UCSD-AML1 (cell line): ENCODE measurements at regions not wholly inside any gene's neighbourhood (a gene's known extent, or its start where the extent isn't known, plus 50 kb on each side); places are given as distances from the start of the nearest gene placed in this dataset.
"Not testable (repeated sequence)": the region's sequence is repeated elsewhere in the genome, so short reads cannot be mapped to it uniquely, and the experiment has no call there.

Experiments
- DNase-seq: peaks from one replicate; lab custom pipeline; 2025; ENCODE audit not compliant: unreplicated experiment; lab: John Stamatoyannopoulos, UW

DNA sequence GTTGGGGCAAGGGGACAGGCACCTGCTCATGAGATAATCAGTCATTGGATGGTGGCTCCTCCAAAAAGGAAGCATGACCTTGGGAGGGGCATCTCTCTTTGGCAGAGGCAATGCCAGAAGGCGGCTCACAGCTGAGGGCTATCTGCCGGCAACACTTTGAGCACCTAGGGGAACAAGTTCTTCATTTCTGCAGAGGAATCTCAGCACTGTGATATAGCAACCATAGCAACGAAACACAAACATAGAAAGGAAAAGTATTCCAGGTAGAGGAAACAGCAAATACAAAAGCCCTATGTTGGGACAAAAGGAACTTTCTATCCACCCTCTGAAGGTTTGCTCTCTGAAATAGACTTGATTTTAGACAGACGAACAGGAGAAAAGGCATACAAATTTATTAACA, 89.1 kb upstream of the NEDD4L start:
- DNase-seq = no peak

GRCh38 chr18:57953883-57954282, 90.1 kb upstream of the NEDD4L start:
- no peak for DNase-seq

DNA sequence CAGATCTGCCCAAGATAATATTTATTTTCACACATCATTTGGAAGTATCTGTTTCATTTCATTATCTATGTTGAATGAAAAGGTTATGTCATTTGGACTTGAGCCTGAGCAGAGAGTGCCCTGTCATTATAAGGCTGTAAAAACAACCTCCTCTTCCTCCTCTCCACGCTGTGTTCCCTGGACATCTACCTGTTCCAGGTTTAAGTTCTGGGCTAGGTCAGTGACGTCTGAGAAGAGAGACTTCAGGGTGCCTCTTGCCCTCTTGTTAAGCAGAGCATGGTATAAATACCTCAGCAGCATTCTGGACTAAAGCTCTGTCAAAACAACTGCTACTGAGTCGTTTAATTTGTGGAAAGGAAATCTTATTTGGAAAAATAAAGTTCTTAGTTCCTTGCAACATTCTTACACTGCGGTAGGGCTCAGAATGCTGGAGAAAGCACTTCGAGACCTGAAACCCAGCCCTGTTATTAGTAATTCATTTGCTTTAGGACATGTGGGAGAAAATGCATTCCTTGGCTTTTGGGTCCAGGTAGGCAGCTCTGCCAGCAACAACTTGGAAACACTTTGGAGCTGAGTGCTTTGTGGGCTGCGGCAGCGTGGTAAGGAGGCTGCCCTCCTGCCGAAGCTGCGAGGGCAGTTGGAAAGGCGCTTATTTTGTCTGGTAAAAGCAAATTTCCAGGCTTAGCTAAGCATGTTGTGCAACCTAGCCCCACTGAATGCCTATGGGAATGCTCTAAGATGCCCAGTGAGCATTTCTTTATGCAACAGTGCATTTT, 91.8 kb upstream of the NEDD4L start:
- no peak for DNase-seq

- no peak for DNase-seq
Measured at GRCh38 chr18:57951117-57951796, 92.8 kb upstream of the NEDD4L start.

DNA sequence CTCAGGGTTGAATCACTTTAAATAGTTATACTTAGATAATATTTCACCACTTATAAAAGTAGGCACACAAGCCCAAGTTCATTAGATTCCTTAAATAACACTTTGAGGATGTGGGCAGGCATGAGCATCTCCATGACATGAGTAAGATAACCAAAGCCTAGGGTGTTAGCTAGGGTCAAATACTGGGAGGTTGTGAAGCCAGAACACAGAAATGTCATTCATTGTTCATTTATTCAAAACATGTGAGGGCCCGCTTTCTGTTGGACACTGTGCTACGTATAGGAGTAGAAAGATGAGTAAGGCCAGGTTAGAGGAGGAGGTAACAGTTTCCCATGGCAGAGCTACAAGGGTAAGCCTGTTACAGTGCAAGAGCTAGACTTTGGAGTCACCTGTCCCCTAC, 93.5 kb upstream of the NEDD4L start:
- no peak for DNase-seq

DNA sequence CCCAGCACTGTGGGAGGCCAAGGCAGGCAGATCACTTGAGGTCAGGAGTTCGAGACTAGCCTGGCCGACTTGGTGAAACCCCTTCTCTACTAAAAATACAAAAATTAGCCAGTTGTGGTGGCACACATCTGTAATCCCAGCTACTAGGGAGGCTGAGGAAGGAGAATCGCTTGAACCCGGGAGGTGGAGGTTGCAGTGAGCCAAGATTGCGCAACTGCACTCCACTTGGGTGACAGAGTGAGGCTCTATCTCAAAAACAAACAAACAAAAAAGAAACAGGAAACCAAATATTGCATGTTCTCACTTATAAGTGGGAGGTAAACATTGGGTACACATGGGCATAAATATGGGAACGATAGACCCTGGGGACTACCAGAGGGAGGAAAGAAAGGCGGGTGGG, 94.7 kb upstream of the NEDD4L start:
- DNase-seq = not testable (repeated sequence)

DNA sequence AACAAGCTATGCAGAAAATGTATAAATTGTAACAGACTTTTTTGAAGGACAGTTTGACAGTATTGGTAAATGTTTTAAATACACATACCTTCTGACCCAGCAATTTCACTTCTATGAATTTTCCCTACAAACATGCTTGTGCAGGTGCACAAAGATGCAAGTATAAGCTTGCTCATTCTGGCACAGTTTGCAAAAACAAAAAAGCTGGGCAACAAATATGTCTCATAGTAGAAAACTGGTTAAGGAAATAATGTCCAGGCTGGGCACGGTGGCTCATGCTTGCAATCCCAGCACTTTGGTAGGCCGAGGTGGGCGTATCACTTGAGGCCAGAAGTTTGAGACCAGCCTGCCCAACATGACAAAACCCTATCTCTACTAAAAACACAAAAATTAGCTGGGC, 96.9 kb upstream of the NEDD4L start:
- no peak for DNase-seq

- DNase-seq = no peak
Measured at GRCh38 chr18:57943723-57944122, 100.3 kb upstream of the NEDD4L start.

DNA sequence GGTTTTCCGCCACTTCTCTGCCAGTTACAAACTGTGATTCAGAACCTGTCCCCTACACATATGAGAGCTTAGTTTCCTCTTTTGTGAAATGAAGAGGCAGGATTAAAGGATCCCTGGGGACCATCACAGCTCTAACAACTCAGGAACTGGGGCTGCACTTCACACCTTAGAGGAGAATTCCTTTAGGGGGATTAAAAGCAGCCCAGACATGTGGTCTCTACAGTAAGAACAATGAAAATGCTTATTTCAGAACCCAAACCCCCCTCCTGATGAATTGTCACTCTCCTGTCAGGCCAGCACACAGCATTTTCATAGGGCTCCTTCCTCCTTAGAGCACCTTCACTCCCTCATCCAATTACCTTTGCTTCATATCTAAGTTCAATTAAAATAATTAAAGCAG, 101.5 kb upstream of the NEDD4L start:
- no peak for DNase-seq

DNA sequence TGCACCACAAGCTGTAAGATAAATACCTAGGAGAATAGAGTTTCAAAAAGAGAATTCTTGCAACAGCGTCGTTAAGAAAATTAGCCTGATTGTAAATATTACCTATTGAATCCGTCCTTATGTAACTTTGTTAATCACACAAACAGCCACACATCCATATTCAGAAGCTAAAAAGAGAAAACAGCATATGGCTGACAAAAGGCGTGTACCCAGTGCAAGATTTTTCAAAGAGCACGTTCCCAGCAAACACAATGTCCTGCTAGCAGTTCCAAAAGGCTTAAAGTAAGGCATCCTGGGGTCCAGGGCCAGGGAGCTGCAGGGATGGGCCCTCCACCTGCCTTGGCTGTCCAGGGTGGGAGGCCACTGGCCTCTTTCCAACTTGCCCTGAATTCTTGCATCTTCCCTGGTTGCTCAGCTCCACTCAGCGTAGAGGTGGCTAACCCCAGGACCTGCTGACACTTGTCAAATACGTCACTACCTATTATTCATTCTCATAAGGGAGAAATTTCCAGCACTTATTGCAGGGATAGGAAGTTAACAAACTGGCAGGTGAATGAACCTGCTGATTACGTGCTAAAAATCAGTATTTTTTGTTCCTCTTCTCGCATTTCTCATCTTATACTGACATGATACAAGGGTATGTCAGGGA, 102.1 kb upstream of the NEDD4L start:
- DNase-seq = no peak

- DNase-seq = no peak
Measured at GRCh38 chr18:57940166-57940660, 103.8 kb upstream of the NEDD4L start.

DNA sequence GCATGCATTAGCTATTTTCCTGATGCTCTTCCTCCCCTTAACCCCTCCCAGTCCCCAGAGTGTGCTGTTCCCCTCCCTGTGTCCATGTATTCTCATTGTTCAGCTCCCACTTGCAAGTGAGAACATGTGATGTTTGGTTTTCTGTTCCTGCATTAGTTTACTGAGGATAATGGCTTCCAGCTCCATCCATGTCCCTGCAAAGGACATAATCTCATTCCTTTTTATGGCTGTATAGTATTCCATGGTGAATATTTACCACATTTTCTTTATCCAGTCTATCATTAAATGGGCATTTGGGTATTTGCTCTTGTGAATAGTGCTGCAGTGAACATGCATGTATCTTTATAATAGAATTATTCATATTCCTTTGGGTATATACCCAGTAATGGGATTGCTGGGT, 109.7 kb upstream of the NEDD4L start:
- not testable (repeated sequence) for DNase-seq

- DNase-seq = no peak
Measured at GRCh38 chr18:57931038-57931437, 113.0 kb upstream of the NEDD4L start.

DNA sequence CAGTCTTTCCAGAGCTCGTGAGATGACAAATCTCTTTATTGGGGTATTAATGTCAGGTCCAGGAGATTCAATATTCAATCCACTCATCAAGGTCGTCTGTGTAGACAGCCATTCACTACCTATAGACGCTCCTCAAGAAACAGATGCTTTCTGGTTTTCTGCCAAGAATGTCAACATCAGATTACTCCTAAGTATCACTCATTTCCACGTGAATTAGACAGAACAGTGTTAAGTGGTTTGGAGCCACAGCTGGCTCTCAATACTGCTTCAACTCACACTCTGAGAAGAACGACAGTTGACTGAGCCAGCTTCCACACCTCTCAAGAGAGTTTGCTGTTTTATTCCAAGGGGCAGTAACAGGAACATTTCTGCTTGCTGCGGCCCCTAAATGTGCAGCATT, 113.5 kb upstream of the NEDD4L start:
- no peak for DNase-seq

GRCh38 chr18:57929922-57930321, 114.1 kb upstream of the NEDD4L start:
- no peak for DNase-seq

GRCh38 chr18:57928466-57928865, 115.6 kb upstream of the NEDD4L start:
- no peak for DNase-seq

DNA sequence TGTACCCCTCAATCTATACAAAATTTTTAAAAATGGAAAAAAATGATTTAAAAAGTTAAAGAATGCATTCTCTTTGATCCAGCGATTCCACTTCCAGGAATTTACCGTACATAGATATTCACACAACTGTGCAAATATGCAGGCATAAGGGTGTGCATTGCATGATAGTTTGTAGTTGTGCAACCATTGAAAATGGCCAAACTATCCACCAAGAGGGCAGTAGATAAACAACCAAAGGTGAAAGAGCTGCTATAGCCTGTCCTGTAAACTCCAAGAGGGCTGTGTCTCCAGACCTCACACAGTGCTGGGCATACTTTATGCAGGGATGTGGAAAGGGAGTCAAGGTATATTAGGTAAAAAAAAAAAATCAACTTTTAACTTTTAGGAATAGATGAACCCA, 116.5 kb upstream of the NEDD4L start:
- no peak for DNase-seq

DNA sequence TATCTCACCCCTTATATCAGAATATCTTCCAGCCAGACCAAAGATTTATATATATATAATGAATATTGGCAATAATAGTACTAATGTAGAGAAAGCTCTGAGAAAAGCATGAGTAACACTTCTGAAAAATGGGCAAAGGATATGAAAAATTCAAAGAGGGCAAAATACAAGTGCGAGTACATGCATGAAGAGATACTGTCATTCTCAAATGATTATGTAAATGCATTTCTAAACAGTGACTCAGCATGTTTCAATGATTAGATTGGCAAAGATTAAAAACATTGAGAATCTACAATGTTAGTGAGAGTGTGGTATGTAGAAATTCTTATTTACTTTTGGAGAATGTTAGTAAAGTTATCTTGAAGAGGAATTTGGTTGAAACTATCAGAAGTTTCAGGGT, 118.3 kb upstream of the NEDD4L start:
- no peak for DNase-seq

GRCh38 chr18:57923611-57924010, 120.4 kb upstream of the NEDD4L start:
- no peak for DNase-seq

GRCh38 chr18:57922885-57923284, 119.8 kb upstream of the ATP8B1 start:
- DNase-seq = no peak

GRCh38 chr18:57921708-57922107, 118.6 kb upstream of the ATP8B1 start:
- DNase-seq = no peak

GRCh38 chr18:57920036-57920435, 116.9 kb upstream of the ATP8B1 start:
- no peak for DNase-seq
